ENCODE measurements at regions not wholly inside any gene's neighbourhood (a gene's known extent, or its start where the extent isn't known, plus 50 kb on each side); places are given as distances from the start of the nearest gene placed in this dataset.

DNA sequence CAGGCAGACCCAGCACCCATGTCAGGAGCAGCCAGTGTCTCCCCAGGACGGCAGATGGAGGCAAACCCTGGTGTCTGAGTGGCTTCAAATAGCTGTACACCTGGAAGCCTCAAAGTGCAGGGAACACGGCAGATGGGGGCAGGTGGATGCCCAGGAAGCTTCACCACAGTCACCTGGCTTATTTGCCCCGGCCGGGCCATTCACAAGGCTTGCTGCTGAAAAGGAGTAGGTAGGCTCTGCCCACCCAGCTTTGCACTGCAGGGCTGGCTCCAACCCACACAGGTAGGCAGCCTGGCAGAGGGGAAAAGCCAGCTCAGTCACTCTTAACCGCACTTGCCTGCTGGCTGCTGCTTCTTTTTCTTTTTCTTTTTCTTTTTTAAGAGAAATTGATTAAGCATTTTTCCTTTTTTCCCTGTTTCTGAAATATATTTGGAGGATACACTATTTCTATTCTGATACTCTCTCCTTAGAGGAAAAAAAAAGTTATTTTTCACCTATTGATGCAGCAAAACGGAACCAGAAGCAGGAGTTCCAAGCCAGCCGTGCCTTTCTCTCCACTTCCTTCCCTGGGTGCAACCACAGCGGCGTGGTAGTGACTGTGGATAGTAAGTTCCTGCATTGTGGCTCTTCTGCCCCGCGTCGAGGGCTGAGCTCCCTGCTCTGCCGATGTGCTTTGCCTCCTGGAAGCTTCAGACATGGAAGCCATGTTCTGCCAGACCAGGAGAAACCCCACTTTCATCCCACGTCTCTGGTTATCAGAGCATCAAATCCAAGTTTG is 118.3 kb downstream of the KLF6 start:
- DNase-seq (ENCODE audit: low spot score), result no peak
- no peaks in the 10 kb centered on the region for H3K36me3 Mint-ChIP-seq (ENCODE audit: low read depth, unreplicated experiment)
- H3K27ac Mint-ChIP-seq (ENCODE audit: unreplicated experiment), result no peak overlapping the region
- TF ChIP-seq, protein P1, sequence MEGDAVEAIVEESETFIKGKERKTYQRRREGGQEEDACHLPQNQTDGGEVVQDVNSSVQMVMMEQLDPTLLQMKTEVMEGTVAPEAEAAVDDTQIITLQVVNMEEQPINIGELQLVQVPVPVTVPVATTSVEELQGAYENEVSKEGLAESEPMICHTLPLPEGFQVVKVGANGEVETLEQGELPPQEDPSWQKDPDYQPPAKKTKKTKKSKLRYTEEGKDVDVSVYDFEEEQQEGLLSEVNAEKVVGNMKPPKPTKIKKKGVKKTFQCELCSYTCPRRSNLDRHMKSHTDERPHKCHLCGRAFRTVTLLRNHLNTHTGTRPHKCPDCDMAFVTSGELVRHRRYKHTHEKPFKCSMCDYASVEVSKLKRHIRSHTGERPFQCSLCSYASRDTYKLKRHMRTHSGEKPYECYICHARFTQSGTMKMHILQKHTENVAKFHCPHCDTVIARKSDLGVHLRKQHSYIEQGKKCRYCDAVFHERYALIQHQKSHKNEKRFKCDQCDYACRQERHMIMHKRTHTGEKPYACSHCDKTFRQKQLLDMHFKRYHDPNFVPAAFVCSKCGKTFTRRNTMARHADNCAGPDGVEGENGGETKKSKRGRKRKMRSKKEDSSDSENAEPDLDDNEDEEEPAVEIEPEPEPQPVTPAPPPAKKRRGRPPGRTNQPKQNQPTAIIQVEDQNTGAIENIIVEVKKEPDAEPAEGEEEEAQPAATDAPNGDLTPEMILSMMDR (IDR thresholded peaks at IDR 0.05; ENCODE audit: unreplicated experiment), result no peak
- peaks cover 5% of the 10 kb centered on the region for H3K27me3 Mint-ChIP-seq (ENCODE audit: unreplicated experiment)
- no peaks in the 10 kb centered on the region for H3K9me3 Mint-ChIP-seq (ENCODE audit: unreplicated experiment)
- H3K4me3 Mint-ChIP-seq (ENCODE audit: unreplicated experiment), result no peak overlapping the region
- peaks cover 11% of the 10 kb centered on the region for H3K4me1 Mint-ChIP-seq (ENCODE audit: unreplicated experiment)

DNA sequence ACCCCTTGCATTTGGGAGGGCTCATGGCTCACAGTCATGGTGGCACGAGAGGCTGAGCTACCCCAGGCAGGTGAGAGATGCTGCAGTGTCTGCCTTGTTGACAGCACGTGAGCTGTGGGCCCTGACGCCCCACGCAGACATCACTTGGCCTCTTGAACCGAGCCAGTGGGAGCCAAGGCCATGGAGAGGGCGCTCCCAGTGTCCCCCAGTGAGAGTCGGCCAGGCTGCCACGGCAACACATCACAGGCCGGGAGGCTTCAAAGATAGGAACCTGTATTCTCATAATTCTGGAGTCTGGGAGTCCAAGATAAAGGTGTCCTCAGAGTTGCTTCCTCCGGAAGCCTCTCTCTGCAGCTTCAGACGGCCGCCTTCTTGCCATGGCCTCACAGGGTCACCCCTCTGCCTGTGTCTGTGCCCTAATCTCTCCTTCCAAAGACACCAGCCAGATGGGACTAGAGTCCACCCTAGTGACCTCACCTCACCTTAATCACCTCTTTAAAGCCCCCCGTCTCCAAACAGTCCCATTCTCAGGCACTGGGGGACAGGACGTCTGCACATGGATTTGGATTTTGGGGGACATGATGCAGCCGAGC is 119.6 kb downstream of the KLF6 start:
- H3K4me3 Mint-ChIP-seq (ENCODE audit: unreplicated experiment), result no peak overlapping the region
- no peaks in the 10 kb centered on the region for H3K36me3 Mint-ChIP-seq (ENCODE audit: low read depth, unreplicated experiment)
- no peaks in the 10 kb centered on the region for H3K9me3 Mint-ChIP-seq (ENCODE audit: unreplicated experiment)
- TF ChIP-seq, protein P1 (IDR thresholded peaks at IDR 0.05; ENCODE audit: unreplicated experiment), result no peak
- peaks cover 5% of the 10 kb centered on the region for H3K27me3 Mint-ChIP-seq (ENCODE audit: unreplicated experiment)
- H3K27ac Mint-ChIP-seq (ENCODE audit: unreplicated experiment), result no peak overlapping the region
- no peak for DNase-seq (ENCODE audit: low spot score)
- H3K4me1 Mint-ChIP-seq (ENCODE audit: unreplicated experiment), result peaks cover 11% of the 10 kb centered on the region

DNA sequence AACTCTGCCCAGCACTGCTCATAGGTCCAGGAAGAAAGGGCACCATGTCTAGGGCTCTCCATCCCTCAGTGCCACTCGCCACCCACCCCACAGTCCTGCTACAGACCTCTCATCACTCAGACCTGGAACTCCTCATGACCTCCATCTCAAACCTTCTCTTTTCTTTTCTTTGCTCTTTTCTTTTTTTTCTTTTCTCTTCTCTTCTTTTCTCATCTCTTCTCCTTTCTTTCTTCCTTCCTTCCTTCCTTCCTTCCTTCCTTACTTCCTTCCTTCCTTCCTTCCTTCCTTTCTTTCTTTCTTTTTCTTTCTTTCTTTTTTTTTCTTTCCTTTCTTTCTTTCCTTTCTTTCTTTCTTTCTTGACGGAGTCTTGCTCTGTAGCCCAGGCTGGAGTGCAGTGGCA is 122.2 kb downstream of the KLF6 start:
- H3K9me3 Mint-ChIP-seq (ENCODE audit: unreplicated experiment), result no peaks in the 10 kb centered on the region
- no peak for DNase-seq (ENCODE audit: low spot score)
- peaks cover 3% of the 10 kb centered on the region for H3K27me3 Mint-ChIP-seq (ENCODE audit: unreplicated experiment)
- TF ChIP-seq, protein P1 (IDR thresholded peaks at IDR 0.05; ENCODE audit: unreplicated experiment), result no peak
- H3K27ac Mint-ChIP-seq (ENCODE audit: unreplicated experiment), result no peak overlapping the region
- H3K4me1 Mint-ChIP-seq (ENCODE audit: unreplicated experiment), result peaks cover 11% of the 10 kb centered on the region
- H3K36me3 Mint-ChIP-seq (ENCODE audit: low read depth, unreplicated experiment), result no peaks in the 10 kb centered on the region
- H3K4me3 Mint-ChIP-seq (ENCODE audit: unreplicated experiment), result no peak overlapping the region

GRCh38 chr10:3661271-3661670 is 123.7 kb downstream of the KLF6 start:
- no peaks in the 10 kb centered on the region for H3K9me3 Mint-ChIP-seq (ENCODE audit: unreplicated experiment)
- peaks cover 3% of the 10 kb centered on the region for H3K27me3 Mint-ChIP-seq (ENCODE audit: unreplicated experiment)
- no peak overlapping the region for H3K4me3 Mint-ChIP-seq (ENCODE audit: unreplicated experiment)
- DNase-seq (ENCODE audit: low spot score), result no peak
- H3K36me3 Mint-ChIP-seq (ENCODE audit: low read depth, unreplicated experiment), result no peaks in the 10 kb centered on the region
- no peak overlapping the region for H3K27ac Mint-ChIP-seq (ENCODE audit: unreplicated experiment)
- TF ChIP-seq, protein P1 (IDR thresholded peaks at IDR 0.05; ENCODE audit: unreplicated experiment), result no peak
- H3K4me1 Mint-ChIP-seq (ENCODE audit: unreplicated experiment), result peaks cover 11% of the 10 kb centered on the region

DNA sequence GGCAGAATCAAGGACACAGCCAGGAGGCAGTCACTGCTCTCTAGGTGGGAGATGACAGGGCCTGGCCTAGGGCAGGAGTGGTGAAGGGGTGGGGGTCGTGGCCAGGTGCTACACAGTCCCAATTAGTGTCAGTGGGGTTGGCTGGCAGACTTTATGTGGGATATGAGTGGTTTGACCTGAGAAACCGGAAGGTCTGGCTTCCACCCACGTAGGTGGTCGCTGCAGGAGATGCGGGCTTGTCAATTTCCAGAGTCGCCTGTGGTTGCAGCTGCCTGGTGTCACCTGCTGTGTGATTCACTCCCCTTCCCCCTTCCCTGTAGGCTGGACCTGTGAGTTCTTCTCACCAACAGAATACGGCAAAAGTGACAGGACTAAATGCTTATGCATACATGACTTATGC is 124.3 kb downstream of the KLF6 start:
- TF ChIP-seq, protein P1 (IDR thresholded peaks at IDR 0.05; ENCODE audit: unreplicated experiment), result no peak
- DNase-seq (ENCODE audit: low spot score), result no peak
- Mint-ChIP-seq H3K27ac (ENCODE audit: unreplicated experiment) (no peak overlapping the region), H3K36me3 (ENCODE audit: low read depth, unreplicated experiment) (no peaks in the 10 kb centered on the region), H3K4me1 (ENCODE audit: unreplicated experiment) (peaks cover 15% of the 10 kb centered on the region), H3K9me3 (ENCODE audit: unreplicated experiment) (no peaks in the 10 kb centered on the region), H3K27me3 (ENCODE audit: unreplicated experiment) (peaks cover 3% of the 10 kb centered on the region), H3K4me3 (ENCODE audit: unreplicated experiment) (no peak overlapping the region)

All from endothelial cell (in vitro differentiated cells).